NCI-H1436 (cell line): ENCODE measurements at regions not wholly inside any gene's neighbourhood (a gene's known extent, or its start where the extent isn't known, plus 50 kb on each side); places are given as distances from the start of the nearest gene placed in this dataset.

Source experiments
- DNase-seq: peaks from one replicate; lab custom pipeline; 2025; lab: John Stamatoyannopoulos, UW

DNA sequence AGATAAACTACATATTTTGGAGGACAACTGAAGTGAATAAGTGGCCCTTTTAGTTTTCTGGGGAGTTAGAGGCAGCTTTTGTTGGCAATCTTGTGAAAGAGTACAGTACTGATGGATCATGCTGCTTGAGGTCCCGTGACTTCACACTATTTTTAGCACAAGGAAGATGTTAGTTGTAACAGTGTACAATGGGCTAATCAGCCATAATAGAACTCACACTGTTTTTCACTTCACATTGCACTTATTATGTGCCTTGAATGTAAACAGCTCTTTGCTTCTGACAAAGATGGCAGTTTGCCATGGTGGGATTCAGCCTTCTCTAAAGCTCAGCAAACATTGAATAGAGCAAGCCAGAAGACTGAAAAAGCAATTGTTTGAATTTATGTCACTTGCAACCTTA lies 176.7 kb upstream of the ZNF608 start:
- DNase-seq: peak; percentile 85

DNA sequence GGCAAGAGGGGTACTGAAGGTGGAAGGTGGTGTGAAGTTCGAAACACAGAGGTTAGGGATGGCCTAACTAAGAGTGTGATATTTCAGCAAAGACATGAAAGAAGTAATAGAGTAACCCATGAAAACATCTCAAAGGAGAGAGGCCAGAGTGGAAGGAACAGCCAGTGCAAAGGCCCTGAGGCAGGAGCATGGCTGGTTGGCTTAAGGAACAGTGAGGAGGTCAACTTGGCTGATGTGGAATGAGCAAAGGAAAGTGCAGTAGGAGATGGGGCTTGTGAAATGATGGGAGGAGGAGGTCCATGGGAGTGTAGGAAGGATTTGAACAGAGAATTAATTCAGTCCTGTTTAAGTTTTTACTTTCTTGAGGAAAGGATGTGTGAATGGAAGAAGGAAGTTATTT lies 178.3 kb upstream of the ZNF608 start:
- DNase-seq: no peak

DNA sequence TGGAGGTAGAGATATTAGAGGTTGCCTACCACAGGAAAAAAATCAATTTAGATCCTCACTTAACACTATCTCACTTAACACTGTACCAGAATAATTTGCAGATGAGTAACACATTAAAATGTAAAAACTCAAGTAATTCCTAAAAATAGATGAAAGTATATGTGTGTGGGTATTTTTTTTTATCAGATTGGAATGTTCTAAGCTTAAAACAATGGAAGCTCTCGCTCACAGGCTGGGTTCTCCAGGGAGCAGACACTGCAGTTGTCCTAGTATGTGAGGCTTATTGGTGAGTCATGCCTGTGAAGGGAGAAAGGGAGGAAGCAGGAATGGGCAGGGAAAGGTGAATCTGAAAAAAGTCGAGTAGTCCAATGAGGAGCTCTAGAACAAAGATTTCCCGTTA lies 181.3 kb upstream of the ZNF608 start:
- no peak for DNase-seq

DNA sequence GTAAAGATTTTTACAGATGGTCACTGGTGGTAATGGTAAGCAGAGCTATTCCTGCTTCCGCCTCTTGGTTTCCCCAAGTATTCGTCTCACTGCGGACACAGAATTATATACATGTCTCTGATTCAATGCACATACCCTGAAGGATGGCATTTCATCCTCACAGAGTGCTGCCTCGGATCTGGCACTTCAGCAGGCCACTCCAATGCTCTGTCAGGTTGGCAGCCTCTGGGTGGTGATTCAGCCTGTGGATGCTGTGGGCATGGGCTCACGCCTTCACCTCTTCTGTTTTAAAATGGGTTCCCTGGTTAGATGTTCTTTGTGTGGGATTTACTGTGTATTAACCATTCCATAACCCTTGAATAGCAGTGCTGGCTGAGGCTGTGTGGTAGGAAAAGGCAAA lies 182.6 kb upstream of the ZNF608 start:
- no peak for DNase-seq

DNA sequence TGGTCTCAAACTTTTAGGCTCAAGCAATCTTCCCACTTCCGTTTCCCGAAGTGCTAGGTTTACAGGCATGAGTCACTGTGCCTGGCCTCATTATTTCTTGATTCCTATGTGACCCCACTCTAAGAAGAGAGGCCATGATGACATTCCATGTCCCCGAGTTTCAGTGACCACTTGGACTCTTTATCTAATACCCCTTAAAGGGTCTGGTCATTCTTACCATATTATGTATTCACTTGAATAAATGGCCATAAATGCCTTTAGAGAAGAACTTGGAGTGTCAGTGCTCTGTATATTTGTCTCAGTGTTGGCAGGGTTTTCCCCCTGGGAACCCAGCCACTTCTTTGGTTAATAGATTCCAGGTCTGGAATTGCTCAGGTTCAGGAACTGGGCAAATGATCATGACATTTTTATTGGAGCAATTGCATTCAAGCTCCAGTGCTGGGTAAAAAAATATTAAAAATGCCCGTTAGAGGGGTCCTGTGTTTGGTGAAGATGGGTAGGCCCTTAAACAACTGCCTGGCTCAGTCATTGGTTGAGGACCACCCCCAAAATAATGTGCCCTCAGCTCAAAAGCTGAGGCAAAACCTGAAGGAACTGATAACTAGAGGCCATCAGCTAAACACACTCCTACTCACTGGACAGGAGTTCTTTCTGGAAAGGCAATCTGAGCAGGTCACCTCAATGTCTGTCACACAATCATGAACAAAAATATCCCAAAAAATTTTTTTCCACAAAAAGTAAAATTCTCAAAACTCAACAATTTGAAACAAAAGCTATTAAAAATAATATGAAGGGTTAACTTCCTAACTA lies 186.6 kb upstream of the ZNF608 start:
- DNase-seq: no peak

DNA sequence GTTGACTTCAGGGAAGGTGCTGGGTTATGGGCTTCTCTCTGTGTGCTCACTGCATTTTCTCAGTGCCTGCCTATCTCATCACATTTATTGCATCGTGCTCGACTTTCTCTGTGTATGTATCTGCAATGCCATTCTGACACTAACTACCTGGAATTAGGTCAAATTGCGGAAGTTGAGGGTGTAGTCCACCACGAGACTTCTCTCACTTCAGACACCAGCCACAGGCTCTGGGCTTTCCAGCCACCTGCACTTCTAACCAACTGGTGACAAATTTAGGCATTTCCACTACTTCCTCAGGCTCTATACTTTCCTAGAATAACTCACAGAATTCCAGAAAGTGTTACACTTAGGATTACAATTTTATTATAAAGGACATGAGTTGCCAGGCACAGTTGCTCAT lies 188.6 kb upstream of the ZNF608 start:
- no peak for DNase-seq

DNA sequence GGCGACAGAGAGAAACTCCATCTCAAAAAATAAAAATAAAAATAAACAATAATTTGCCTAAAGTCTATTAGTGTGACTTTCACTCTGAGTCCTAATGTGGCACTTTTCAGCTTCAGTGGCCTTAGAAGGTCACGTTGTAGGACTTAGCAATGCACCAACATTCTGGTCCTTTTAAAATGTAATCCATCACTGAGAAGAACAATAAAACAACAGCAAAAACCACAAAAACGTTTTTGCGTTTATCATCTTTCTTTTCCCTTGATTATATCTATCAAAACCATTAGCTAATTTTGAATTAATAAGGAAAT lies 190.1 kb upstream of the ZNF608 start:
- DNase-seq: no peak

DNA sequence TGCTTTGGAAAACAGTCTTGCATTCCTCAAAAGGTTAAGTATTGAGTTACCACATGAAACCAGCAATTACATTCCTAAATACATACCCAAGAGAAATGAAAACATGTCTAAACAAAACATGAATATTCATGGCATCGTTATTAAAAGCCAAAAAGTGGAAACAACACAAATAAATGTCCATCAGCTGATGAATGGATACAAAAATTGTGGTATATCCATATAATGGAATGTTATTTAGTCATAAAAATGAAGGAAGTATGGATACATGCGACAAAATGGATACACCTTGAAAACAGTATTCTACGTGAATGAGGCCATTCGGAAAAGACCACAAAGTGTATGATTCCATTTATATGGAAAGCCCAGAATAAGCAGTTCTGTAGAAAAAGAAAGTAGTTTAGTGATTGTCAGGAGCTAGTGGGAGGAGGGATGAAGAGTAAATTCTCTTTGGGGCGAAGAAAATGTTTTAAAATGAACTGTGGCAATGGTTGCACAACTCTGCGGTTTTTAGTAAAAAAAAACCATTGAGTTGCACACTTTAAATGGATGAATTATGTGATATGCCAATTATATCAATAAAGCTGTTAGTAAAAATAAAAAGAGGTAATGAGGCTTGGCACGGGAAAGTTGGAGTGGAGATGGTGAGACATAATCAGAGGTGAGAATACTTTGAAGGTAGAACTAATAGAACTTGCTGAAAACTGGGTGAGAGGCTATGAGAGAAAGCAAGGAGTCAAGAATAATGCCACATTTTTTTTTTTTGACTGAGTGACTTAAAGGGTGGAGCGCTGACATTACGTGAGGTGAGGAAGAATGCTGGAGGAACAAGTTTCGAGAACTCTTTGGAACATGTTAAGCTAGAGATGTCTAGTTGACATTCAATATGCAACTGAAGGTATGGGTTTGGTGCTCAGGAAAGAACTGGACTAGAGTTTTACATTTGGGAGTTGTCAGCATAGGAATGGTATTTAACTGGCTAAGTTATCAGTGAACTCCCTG lies 194.9 kb upstream of the ZNF608 start:
- DNase-seq: no peak

DNA sequence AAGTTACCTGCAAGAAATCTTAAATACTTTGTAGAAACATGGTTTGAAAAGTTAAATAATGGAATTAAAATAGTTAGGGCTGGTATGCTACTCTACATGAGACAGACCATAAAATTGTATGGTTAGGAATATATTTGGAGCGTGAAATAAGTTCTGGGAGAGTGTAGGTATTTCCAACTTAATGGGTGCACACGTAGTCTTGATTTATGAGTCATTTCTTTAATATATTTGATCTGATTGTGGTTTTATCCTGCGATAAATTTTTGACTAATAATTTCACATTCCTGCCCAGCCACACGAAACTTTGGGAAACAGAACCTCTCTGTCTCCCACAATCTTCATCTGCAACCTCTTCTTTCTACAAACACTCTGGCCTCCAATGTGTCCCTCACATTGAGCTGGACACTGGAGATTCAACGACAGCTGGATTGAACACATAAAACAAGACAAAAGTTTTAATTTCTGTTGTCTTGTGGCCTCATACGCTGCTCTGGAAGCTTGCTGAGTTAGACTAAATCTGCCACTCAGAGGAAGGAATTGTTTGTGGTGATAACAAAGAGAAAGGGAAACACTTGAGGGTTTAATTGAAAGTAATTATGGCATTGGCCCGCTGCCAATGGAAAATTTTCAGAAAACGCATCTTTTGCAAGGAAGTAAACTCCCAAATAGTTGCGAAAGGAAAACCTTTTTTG lies 201.8 kb upstream of the ZNF608 start:
- DNase-seq: peak; percentile 24

DNA sequence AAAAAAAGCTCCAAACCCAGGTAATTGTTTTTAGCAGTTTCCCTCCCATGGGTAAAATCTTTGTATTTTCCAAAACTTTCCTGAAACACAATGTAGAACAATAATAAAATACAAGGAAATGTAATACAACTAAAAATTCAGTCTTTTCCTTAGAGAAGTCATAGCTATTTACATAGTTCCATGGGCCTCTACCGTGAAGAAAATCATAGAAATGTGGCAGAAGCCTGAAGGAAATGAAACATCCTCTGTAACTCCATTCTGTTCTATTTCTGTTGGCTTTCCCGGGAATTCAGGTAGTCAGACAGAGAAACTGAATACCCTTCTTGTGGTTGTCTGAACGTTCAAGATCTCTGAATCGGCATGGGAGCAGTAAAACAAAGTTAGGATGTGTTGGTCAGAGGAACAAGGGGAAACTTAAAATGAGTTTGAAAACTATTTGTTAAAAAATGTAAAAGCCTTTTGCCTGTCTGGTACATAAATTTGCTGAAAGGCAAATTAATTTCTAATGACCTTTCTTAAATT lies 202.4 kb upstream of the ZNF608 start:
- DNase-seq: no peak

DNA sequence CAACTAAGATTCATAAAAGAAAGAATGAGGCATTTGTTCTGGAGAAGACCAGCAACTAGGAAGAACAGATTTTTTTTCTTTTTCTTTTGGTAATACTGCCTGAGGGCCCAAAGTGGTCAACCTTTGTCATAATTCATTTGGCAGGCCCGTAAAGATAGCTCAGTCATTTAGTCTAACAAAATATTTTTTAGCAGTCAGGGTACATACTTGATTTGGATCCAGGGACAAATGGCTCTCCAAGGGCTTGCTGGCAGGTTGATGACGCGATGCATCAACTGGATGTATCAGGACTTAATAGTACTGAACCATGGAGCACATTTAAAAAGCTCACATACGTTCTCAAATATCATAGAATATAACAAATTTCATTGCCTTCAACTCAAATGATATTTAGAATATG lies 203.4 kb upstream of the ZNF608 start:
- no peak for DNase-seq

DNA sequence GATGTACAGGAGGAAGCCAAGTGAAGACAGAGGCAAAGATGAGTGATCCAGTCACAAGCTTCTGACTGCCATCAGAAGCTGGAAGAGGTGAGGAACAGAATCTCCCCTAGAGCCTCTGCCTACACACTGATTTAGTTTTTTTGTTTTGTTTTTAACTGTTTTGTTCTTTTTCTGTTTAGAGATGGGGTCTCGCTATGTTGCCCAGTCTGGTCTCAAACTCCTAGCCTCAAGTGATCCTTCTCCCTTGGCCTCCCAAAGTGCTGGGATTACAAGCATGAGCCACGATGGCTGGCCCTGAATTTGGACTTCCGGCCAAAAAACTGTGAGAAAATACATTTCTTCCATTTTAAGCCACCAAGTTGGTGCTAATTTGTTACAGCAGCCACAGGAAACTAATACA lies 204.7 kb upstream of the ZNF608 start:
- no peak for DNase-seq

DNA sequence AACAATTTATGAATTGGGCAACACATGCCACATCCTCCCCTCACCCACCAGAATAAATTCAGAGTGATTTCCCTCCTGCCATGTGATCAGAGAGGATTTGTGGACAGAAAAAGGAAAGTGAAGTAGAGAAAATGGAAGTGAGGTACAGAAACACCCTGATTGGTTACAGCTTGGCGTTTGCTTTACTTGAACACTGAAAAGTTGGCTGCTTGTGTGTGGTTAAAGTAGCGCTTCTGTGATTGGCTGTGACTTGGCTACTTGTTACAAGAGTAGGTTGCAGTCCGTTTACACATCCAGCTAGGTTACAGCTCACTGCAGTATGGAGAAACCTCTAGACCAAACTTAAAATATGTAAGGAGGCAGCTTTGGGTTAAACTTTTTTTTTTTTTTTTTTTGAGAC lies 205.2 kb upstream of the ZNF608 start:
- DNase-seq: no peak

DNA sequence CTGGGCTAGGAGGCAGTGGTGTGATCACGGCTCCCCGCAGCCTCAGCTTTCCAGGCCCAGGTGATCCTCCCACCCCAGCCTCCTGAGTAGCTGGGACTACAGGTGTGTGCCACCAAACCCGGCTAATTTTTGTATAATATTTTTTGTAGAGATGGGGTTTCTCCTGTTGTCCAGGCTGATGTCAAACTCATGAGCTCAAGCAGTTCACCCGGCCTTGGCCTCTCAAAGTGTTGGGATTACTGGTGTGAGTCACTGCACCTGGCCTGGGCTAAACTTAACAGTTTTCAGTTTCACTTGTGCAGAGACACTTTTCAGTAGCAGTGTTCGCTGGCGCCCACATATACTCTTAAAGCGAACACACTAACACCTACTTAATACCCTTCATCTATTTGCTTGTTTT lies 205.6 kb upstream of the ZNF608 start:
- DNase-seq: no peak

DNA sequence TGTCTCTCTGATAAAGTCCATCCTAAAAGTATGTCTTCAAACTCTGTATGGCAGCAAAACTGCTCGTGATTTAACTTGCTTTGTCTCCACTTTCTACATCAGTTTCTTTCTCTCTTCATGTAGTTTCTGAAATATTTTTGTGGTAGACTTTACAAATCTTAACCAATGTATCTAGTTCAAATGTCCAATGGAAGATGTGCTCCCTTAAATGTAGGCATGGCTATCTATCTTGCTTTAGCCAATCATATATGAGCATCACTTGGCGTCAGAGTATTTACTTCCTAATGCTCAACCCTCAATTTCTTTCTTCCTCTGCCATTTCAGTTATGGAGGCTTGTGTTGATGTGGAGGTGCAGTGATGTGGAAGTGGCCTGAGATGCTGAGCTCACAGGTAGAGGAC lies 206.1 kb upstream of the ZNF608 start:
- DNase-seq: no peak

DNA sequence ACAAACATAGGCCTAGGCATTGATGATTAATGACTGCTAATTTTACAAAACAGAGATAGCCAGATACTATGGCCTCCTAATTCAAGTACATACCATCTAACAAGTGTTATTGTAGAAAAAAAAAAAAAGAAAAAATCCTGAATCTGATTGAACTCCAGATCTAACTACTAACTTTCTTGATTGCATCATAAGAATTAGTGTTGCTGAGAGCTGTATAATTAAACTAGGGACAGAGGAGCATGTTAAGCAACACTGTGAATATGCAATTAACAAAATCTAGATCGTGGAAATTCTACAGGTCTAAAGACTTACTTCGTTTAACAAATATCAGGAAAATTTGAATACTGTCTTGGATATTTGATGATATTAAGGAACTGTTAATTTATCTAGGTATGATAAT lies 208.3 kb upstream of the ZNF608 start:
- DNase-seq: no peak

DNA sequence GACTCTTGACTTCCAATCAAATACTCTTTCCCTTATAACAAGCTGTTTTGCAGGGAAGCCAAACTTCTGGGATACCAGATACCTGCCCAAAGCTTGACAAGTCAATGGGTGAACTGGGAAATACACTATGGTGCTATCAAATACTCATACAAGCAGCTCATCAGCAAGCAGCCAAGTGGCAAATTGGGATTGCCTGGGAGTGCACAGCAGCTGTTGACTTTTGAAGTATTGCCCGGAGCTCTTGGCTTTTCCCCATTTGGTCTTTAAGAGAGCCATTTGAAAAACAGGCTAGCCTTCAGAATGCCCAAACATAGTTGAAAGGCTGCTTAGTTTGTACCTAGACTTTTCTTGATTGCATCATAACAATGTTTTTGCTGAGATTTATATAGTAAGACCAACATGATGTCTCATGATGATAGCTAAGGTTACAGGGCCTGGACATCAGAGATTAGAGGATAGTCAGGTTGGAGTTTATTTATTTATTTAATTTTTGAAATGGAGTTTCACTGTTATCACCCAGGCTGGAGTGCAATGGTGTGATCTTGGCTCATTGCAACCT lies 210.1 kb upstream of the ZNF608 start:
- no peak for DNase-seq

DNA sequence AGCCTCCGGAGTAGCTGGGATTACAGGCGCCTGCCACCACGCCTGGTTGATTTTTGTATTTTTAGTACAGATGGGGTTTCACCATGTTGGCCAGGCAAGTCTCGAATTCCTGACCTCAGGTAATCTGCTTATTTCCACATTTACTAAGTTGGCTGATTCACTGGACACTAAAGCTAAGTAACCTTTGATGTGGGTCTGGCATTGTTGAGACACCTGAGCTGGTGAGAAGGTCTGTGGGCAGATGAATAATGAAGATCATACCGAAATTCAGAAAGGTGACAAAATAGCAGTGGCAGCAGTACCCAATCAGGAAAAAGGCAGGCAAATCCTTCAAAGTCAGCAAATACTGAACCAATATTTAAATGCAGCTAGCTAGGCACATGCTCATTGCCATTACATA lies 210.6 kb upstream of the ZNF608 start:
- no peak for DNase-seq

DNA sequence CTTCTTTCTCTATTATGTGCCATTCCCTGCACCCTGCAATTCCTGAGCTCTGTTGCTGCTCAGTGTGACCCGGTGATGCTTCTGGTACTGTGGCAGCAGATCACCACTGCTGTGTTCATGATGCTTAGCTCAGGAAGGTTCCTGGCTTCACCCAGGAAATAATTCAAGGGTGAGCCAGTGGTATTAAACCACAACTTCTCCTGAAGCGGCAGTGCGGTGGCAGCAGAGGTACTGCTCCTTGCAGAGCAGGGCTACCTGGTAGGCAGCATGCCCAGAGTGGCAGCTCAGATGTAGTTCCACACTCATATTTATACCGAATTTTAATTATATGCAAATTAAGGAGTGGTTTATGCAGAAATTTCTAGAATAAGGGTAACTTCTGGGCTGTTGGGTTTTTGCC lies 213.8 kb upstream of the ZNF608 start:
- DNase-seq: no peak

DNA sequence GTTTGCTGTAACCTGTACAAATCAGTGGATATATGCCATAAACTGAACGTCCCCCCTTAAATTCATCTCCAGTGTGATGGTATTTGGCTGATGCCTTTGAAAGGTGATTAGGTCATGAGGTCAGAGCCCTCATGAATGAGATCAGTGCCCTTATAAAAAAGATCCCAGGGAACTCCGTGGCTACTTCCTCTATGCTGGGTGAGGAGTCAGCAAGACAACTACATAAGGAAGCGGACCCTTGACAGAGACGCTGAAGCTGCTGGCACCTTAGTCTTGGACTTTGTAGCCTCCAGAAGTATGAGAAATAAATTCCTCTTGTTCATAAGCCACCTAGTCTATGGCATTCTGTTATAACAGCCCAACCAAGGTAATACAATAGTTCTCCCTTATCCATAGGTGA lies 215.1 kb upstream of the ZNF608 start:
- DNase-seq: no peak

DNA sequence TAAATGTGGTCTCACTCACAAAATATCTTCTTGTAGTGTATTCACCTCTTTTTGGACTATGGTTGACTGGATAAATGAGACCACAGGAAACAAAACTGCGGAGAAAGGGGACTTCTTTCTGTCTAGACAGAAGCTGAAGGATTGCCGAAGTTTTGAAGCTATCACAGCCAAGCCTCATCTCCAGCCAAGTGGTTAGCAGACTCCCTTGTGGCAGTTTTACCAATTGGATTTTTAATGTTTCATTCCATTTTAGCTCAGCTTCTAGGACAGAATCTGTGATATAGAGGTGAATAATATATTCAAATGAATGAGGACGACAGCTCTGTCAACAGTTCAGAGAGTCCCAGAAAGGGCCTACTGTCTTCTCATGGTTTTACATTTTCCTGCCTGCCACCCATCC lies 215.7 kb upstream of the ZNF608 start:
- no peak for DNase-seq

DNA sequence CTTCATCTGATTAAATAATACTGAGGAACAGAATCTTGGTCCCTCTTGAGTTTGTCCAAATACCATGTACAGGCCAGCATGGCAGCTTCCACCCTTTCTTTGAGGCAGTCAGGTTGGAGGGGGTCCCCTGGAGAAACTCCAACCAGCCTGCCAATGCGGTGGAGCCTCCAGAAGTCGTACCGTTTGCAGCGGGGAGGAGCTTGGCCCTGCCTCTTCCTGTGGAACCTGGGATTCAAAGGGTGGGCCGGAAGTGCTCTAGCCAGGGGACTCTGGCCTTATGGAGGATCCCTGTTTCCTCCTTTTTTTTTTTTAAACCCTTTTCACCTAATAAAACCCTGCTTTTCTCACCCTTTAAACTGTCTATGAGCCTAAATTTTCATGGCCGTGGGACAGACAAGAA lies 216.3 kb upstream of the ZNF608 start:
- DNase-seq: no peak
